ENCODE measurements at regions not wholly inside any gene's neighbourhood (a gene's known extent, or its start where the extent isn't known, plus 50 kb on each side); places are given as distances from the start of the nearest gene placed in this dataset.

- DNase-seq (ENCODE audit: low read depth in 1 of 2, low spot score in 2 of 2) (no peak), FAIRE-seq (no peak)
- no peak overlapping the region for H2BK20ac ChIP-seq (ENCODE audit: low read length)
- H4K8ac ChIP-seq (ENCODE audit: extremely low read depth, insufficient read depth, low read length): no peak overlapping the region
- no peak overlapping the region for H4K91ac ChIP-seq (replicated peaks; ENCODE audit: insufficient read length, low read length)
- no peaks in the 10 kb centered on the region for H3K23me2 ChIP-seq (ENCODE audit: low read depth, low read length)
- ChIA-PET POLR2A (ENCODE audit: partially characterized antibody) (no interaction called here), CTCF (ENCODE audit: partially characterized antibody) (interaction anchor here (0.6 kb wide), 1 partner anchor 36 kb away, joined by 3 read pairs; no protein-coding TSS in a partner anchor)
- H3K18ac ChIP-seq (ENCODE audit: extremely low read depth, low read length): no peak overlapping the region
- H2BK5ac ChIP-seq (ENCODE audit: low read depth, low read length): no peak overlapping the region
- H2BK120ac ChIP-seq (replicated peaks; ENCODE audit: low read depth, low read length): no peak overlapping the region
- H3K23ac ChIP-seq (ENCODE audit: insufficient read length): no peak overlapping the region
- no peak overlapping the region for H2AK5ac ChIP-seq (ENCODE audit: low read depth, low read length)
- H4K5ac ChIP-seq (ENCODE audit: insufficient read length, low read depth, low read length): no peak overlapping the region
- no peak overlapping the region for H3K27ac ChIP-seq (ENCODE audit: low read depth, low read length)
- H3K9ac ChIP-seq (replicated peaks in 1 of 4; ENCODE audit: extremely low read depth in 1 of 4, low read depth in 3 of 4, low read length in 3 of 4): no peak overlapping the region
- H2AFZ ChIP-seq (ENCODE audit: low read length): no peak overlapping the region
- no peaks in the 10 kb centered on the region for H3K79me2 ChIP-seq (ENCODE audit: control insufficient read depth in 1 of 2, insufficient read depth in 2 of 2, low read length in 2 of 2)
- no peaks in the 10 kb centered on the region for H3K79me1 ChIP-seq (ENCODE audit: low read depth, low read length)
- H3K4me3 ChIP-seq (ENCODE audit: extremely low read depth in 1 of 4, insufficient read depth in 2 of 4, low read depth in 3 of 4, low read length in 4 of 4): no peak overlapping the region
- H3K27me3 ChIP-seq (replicated peaks in 1 of 4; ENCODE audit: control insufficient read depth in 3 of 4, extremely low read depth in 1 of 4, insufficient read depth in 3 of 4, low read length in 3 of 4): no peaks in the 10 kb centered on the region
- no peaks in the 10 kb centered on the region for H3K4me1 ChIP-seq (replicated peaks in 1 of 4; ENCODE audit: control insufficient read depth in 3 of 4, insufficient read depth in 4 of 4, low read length in 3 of 4)
- H3K14ac ChIP-seq (ENCODE audit: insufficient read length): no peak overlapping the region
- H2BK12ac ChIP-seq (ENCODE audit: low read depth, low read length): no peak overlapping the region
- no peaks in the 10 kb centered on the region for H4K20me1 ChIP-seq (replicated peaks in 1 of 2; ENCODE audit: control insufficient read depth in 1 of 2, insufficient read depth in 2 of 2, low read length in 2 of 2)
- H3K56ac ChIP-seq (replicated peaks; ENCODE audit: insufficient read length, low read depth, low read length): no peak overlapping the region
- no peak overlapping the region for H3K4ac ChIP-seq (replicated peaks; ENCODE audit: insufficient read length, low read depth, low read length)
- peaks cover 4 to 5% of the 10 kb centered on the region in 2 experiments; a peak in 2 of 4 replicates for H3K9me3 ChIP-seq (ENCODE audit: insufficient read depth in 2 of 2, low read depth in 1 of 2, low read length in 1 of 2)
- H3K36me3 ChIP-seq (ENCODE audit: control insufficient read depth in 2 of 4, insufficient read depth in 4 of 4, low read length in 3 of 4): peaks cover 0 to 3% (median 0%) of the 10 kb centered on the region in 4 experiments; a peak in 1 of 8 replicates
- WGBS, 2 experiments (ENCODE audit: extremely low coverage in 1 of 2, insufficient coverage in 1 of 2, insufficient read length in 1 of 2, insufficient replicate concordance in 2 of 2, low coverage in 1 of 2, low lambda C conversion rate in 2 of 2, missing lambda C conversion rate in 1 of 2): 87% methylated on average over 2 of the region's 2 CpGs; no CpG with 5 or more reads in 1 of the 2 experiments
- H3K4me2 ChIP-seq (ENCODE audit: insufficient read depth in 1 of 2, low read depth in 2 of 2, low read length in 2 of 2): no peak overlapping the region
- no peak overlapping the region for H2BK15ac ChIP-seq (ENCODE audit: low read length)
- TF ChIP-seq TAF7 (optimal IDR thresholded peaks at IDR 0.05; ENCODE audit: borderline replicate concordance, low read depth, low read length): no peak
- no peak for TF ChIP-seq BRCA1 (IDR thresholded peaks at IDR 0.05; ENCODE audit: low read depth, low read length)
- TF ChIP-seq POLR2A (IDR thresholded peaks at IDR 0.05; ENCODE audit: control extremely low read depth in 1 of 2, low read depth in 2 of 2, low read length in 2 of 2): no peak
- no peak for TF ChIP-seq RAD21 (IDR thresholded peaks at IDR 0.05 in 1 of 2, conservative IDR thresholded peaks at IDR 0.05 in 1 of 2; ENCODE audit: low read depth in 2 of 2, low read length in 2 of 2)
- TF ChIP-seq SIX5 (IDR thresholded peaks at IDR 0.05; ENCODE audit: low read depth, low read length): no peak
- no peak for TF ChIP-seq SUZ12 (IDR thresholded peaks at IDR 0.05; ENCODE audit: low read length)
- no peak for TF ChIP-seq RFX5 (IDR thresholded peaks at IDR 0.05; ENCODE audit: borderline replicate concordance, low read depth, low read length)
- no peak for TF ChIP-seq E2F6 (IDR thresholded peaks at IDR 0.05)
- TF ChIP-seq CHD1 (IDR thresholded peaks at IDR 0.05; ENCODE audit: low read depth, low read length): no peak
- no peak for TF ChIP-seq MAX (IDR thresholded peaks at IDR 0.05)
- TF ChIP-seq FOSL1 (IDR thresholded peaks at IDR 0.05; ENCODE audit: insufficient read depth, low read depth, low read length): no peak
- no peak for TF ChIP-seq KDM5A (IDR thresholded peaks at IDR 0.05; ENCODE audit: low read length)
- no peak for TF ChIP-seq ASH2L (IDR thresholded peaks at IDR 0.05; ENCODE audit: low read length)
- no peak for TF ChIP-seq BCL11A (IDR thresholded peaks at IDR 0.05; ENCODE audit: low read depth in 2 of 2, low read length in 2 of 2)
- no peak for TF ChIP-seq KDM4A (IDR thresholded peaks at IDR 0.05; ENCODE audit: low read depth, low read length, severe bottlenecking)
Measured at GRCh38 chr2:193537531-193537930, 1342.8 kb upstream of the TMEFF2 start.
